Tibial artery (tissue), 4 donors: ENCODE measurements at regions not wholly inside any gene's neighbourhood (a gene's known extent, or its start where the extent isn't known, plus 50 kb on each side); places are given as distances from the start of the nearest gene placed in this dataset.
"Not testable (repeated sequence)": the region's sequence is repeated elsewhere in the genome, so short reads cannot be mapped to it uniquely, and the experiment has no call there.

Experiments
- DNase-seq, 2 donors: peaks; one replicate each; pipeline ENCODE4 v3.0.0-alpha.2; 2019
- H3K27ac ChIP-seq, 2 donors: fragments of 200-600 bp; sonication (generic) in 1 of 2; 1 replicate in 1 of 2; 2 replicates in 1 of 2; pipeline ENCODE4 v1.5.1; 2018 to 2019; ENCODE audit warnings: mild to moderate bottlenecking in 1 of 2
- H3K27me3 ChIP-seq, 2 donors: fragments of 200-600 bp; sonication (generic) in 1 of 2; one replicate each; pipeline versions ENCODE4 v1.5.1 to v1.6.0; 2016 to 2019
- H3K36me3 ChIP-seq, 3 donors: fragments of 200-600 bp; sonication (generic) in 2 of 3; one replicate each; pipeline ENCODE4 v1.5.1; 2016 to 2019; ENCODE audit warnings: mild to moderate bottlenecking in 2 of 3
- H3K4me1 ChIP-seq, 4 donors: fragments of 200-600 bp; sonication (generic) in 2 of 4; 1 replicate in 3 of 4; 2 replicates in 1 of 4; pipeline ENCODE4 v1.5.1; 2016 to 2019
- H3K4me3 ChIP-seq, 2 donors: fragments of 200-600 bp; sonication (generic) in 1 of 2; 1 replicate in 1 of 2; 2 replicates in 1 of 2; pipeline ENCODE4 v1.5.1; 2018 to 2019; ENCODE audit warnings: mild to moderate bottlenecking in 2 of 2
- H3K9me3 ChIP-seq, 3 donors: fragments of 200-600 bp; sonication (generic) in 1 of 3; one replicate each; pipeline ENCODE4 v1.5.1; 2016 to 2019
- CTCF ChIP-seq, 2 experiments: fragments of 200-600 bp in 1 of 2; fragments of 450-650 bp in 1 of 2; IDR thresholded peaks; one replicate each; pipeline ENCODE4 v1.5.1; 2017 to 2019; ENCODE audit warnings: antibody characterized with exemption in 2 of 2, mild to moderate bottlenecking in 1 of 2, moderate library complexity in 1 of 2
- intact Hi-C: fragments of 100-400 bp; cut with DNase I; formaldehyde crosslinking; loops from one replicate; pipeline ENCODE4 v1.15.0; 2023; ENCODE audit warnings: low total_unique reads

GRCh38 chr2:82224301-82224940 is 1919.9 kb upstream of the LRRTM1 start:
- DNase-seq: no peak
- H3K9me3 ChIP-seq: peaks cover 0 to 4% (median 4%) of the 10 kb centered on the region in 3 donors
- H3K36me3 ChIP-seq: no peaks in the 10 kb centered on the region
- no peaks in the 10 kb centered on the region for H3K4me1 ChIP-seq
- intact Hi-C loops: no loop called here
- TF ChIP-seq CTCF (IDR thresholded peaks at IDR 0.05): no peak
- H3K4me3 ChIP-seq: no peak overlapping the region
- H3K27me3 ChIP-seq: no peaks in the 10 kb centered on the region
- no peak overlapping the region for H3K27ac ChIP-seq

GRCh38 chr2:82215212-82215611 is 1910.7 kb upstream of the LRRTM1 start:
- Histone ChIP-seq H3K4me3 (no peak overlapping the region), H3K27me3 (no peaks in the 10 kb centered on the region), H3K36me3 (no peaks in the 10 kb centered on the region), H3K4me1 (no peaks in the 10 kb centered on the region), H3K27ac (no peak overlapping the region), H3K9me3 (no peaks in the 10 kb centered on the region)
- intact Hi-C loops: no loop called here
- DNase-seq: no peak
- no peak for TF ChIP-seq CTCF (IDR thresholded peaks at IDR 0.05)

GRCh38 chr2:82199493-82199852 is 1894.9 kb upstream of the LRRTM1 start:
- no peaks in the 10 kb centered on the region for H3K9me3 ChIP-seq
- DNase-seq: no peak
- H3K27me3 ChIP-seq: no peaks in the 10 kb centered on the region
- no peaks in the 10 kb centered on the region for H3K4me1 ChIP-seq
- no peak overlapping the region for H3K4me3 ChIP-seq
- intact Hi-C loops: no loop called here
- no peaks in the 10 kb centered on the region for H3K36me3 ChIP-seq
- no peak for TF ChIP-seq CTCF (IDR thresholded peaks at IDR 0.05)
- H3K27ac ChIP-seq: no peak overlapping the region

- H3K36me3 ChIP-seq: no peaks in the 10 kb centered on the region
- H3K4me1 ChIP-seq: no peaks in the 10 kb centered on the region
- H3K27ac ChIP-seq: no peak overlapping the region
- no peaks in the 10 kb centered on the region for H3K9me3 ChIP-seq
- H3K4me3 ChIP-seq: no peak overlapping the region
- DNase-seq: no peak
- TF ChIP-seq CTCF (IDR thresholded peaks at IDR 0.05): no peak
- H3K27me3 ChIP-seq: no peaks in the 10 kb centered on the region
- intact Hi-C loops: no loop called here
These were observed 1894.4 kb upstream of the LRRTM1 start for GRCh38 chr2:82198809-82199492.

GRCh38 chr2:82182270-82182669 is 1877.7 kb upstream of the LRRTM1 start:
- Histone ChIP-seq H3K27me3 (no peaks in the 10 kb centered on the region), H3K4me3 (no peak overlapping the region), H3K9me3 (no peaks in the 10 kb centered on the region), H3K4me1 (no peaks in the 10 kb centered on the region), H3K27ac (no peak overlapping the region), H3K36me3 (no peaks in the 10 kb centered on the region)
- no peak for TF ChIP-seq CTCF (IDR thresholded peaks at IDR 0.05)
- no peak for DNase-seq
- intact Hi-C loops: no loop called here

- H3K4me3 ChIP-seq, H3K36me3 ChIP-seq, H3K27ac ChIP-seq, DNase-seq, H3K4me1 ChIP-seq, H3K27me3 ChIP-seq, H3K9me3 ChIP-seq, intact Hi-C loops: not testable (repeated sequence)
These were observed 1870.7 kb upstream of the LRRTM1 start for GRCh38 chr2:82175210-82175609.
